H9 (cell line): ENCODE measurements at regions not wholly inside any gene's neighbourhood (a gene's known extent, or its start where the extent isn't known, plus 50 kb on each side); places are given as distances from the start of the nearest gene placed in this dataset.

Source experiments
- DNase-seq: peaks from one replicate; pipeline ENCODE4 v3.0.0-alpha.2; 2017
- H2AFZ ChIP-seq: one replicate; pipeline ENCODE4 v1.6.1; 2013; ENCODE audit warnings: mild to moderate bottlenecking, low read length, control low read depth, moderate library complexity
- H2AK5ac ChIP-seq: 2 replicates; pipeline ENCODE4 v1.6.1; 2013; ENCODE audit warnings: low read length, control low read depth, mixed read lengths; ENCODE audit not compliant: insufficient read length
- H2BK120ac ChIP-seq: one replicate; pipeline ENCODE4 v1.6.1; 2013; ENCODE audit warnings: low read depth, mild to moderate bottlenecking, low read length, control low read depth, inconsistent platforms; ENCODE audit not compliant: poor library complexity, severe bottlenecking
- H2BK12ac ChIP-seq: 2 replicates; pipeline ENCODE4 v1.6.1; 2013; ENCODE audit warnings: low read length, control low read depth, mixed read lengths, low read depth; ENCODE audit not compliant: insufficient read length
- H2BK15ac ChIP-seq: 2 replicates; pipeline ENCODE4 v1.6.1; 2013; ENCODE audit warnings: low read depth, low read length, control low read depth
- H2BK20ac ChIP-seq: one replicate; pipeline ENCODE4 v1.6.1; 2013; ENCODE audit warnings: low read depth, mild to moderate bottlenecking, low read length, control low read depth, inconsistent platforms; ENCODE audit not compliant: poor library complexity, severe bottlenecking
- H2BK5ac ChIP-seq: 2 replicates; pipeline ENCODE4 v1.6.1; 2013; ENCODE audit warnings: low read length, control low read depth, mixed read lengths; ENCODE audit not compliant: insufficient read length
- H3K14ac ChIP-seq: 2 replicates; pipeline ENCODE4 v1.6.1; 2013; ENCODE audit warnings: low read length, control low read depth; ENCODE audit not compliant: insufficient read depth
- H3K18ac ChIP-seq: 2 replicates; pipeline ENCODE4 v1.6.1; 2013; ENCODE audit warnings: low read depth, mild to moderate bottlenecking, mixed read lengths, low read length, control low read depth; ENCODE audit not compliant: insufficient read length
- H3K23ac ChIP-seq: 2 replicates; pipeline ENCODE4 v1.6.1; 2013; ENCODE audit warnings: low read length, control low read depth, mixed read lengths, low read depth; ENCODE audit not compliant: insufficient read length
- H3K23me2 ChIP-seq: 2 replicates; pipeline ENCODE4 v1.6.1; 2013; ENCODE audit warnings: low read depth, mild to moderate bottlenecking, mixed read lengths, low read length, control low read depth; ENCODE audit not compliant: insufficient read length, poor library complexity, severe bottlenecking
- H3K27ac ChIP-seq: 2 replicates; pipeline ENCODE4 v1.5.1; 2013; ENCODE audit warnings: low read length, control low read depth, mixed read lengths, low read depth; ENCODE audit not compliant: insufficient read length
- H3K27me3 ChIP-seq: 2 replicates; pipeline ENCODE4 v1.6.1; 2013; ENCODE audit warnings: low read length, control low read depth, inconsistent platforms; ENCODE audit not compliant: insufficient read depth
- H3K4ac ChIP-seq: 2 replicates; pipeline ENCODE4 v1.6.1; 2013; ENCODE audit warnings: low read depth, mild to moderate bottlenecking, control low read depth, inconsistent platforms, low read length, moderate library complexity
- H3K4me1 ChIP-seq: 2 replicates; pipeline ENCODE4 v1.6.1; 2013; ENCODE audit warnings: low read length, control low read depth, inconsistent platforms; ENCODE audit not compliant: insufficient read depth
- H3K4me2 ChIP-seq: 2 replicates; pipeline ENCODE4 v1.6.1; 2013; ENCODE audit warnings: low read length, control low read depth, mixed read lengths; ENCODE audit not compliant: insufficient read length, insufficient read depth
- H3K56ac ChIP-seq: 2 replicates; pipeline ENCODE4 v1.6.1; 2013; ENCODE audit warnings: low read depth, mild to moderate bottlenecking, mixed read lengths, low read length, control low read depth; ENCODE audit not compliant: insufficient read length
- H3K79me1 ChIP-seq: 2 replicates; pipeline ENCODE4 v1.6.1; 2013; ENCODE audit warnings: low read depth, mild to moderate bottlenecking, moderate library complexity, low read length, control low read depth, inconsistent platforms; ENCODE audit not compliant: insufficient read depth, poor library complexity, severe bottlenecking
- H3K79me2 ChIP-seq: 2 replicates; pipeline ENCODE4 v1.6.1; 2013; ENCODE audit warnings: low read length, control low read depth, inconsistent platforms; ENCODE audit not compliant: insufficient read depth
- H3K9ac ChIP-seq: 2 replicates; pipeline ENCODE4 v1.6.1; 2013; ENCODE audit warnings: low read length, control low read depth, mixed read lengths; ENCODE audit not compliant: insufficient read length; ENCODE audit errors: extremely low read depth
- H3K9me3 ChIP-seq: one replicate; pipeline ENCODE4 v1.6.1; 2013; ENCODE audit warnings: low read depth, low read length, inconsistent platforms; ENCODE audit not compliant: control insufficient read depth
- H3T11ph ChIP-seq: one replicate; pipeline ENCODE4 v1.6.1; 2013; ENCODE audit warnings: mild to moderate bottlenecking, low read length, control low read depth, inconsistent platforms
- H4K20me1 ChIP-seq: one replicate; pipeline ENCODE4 v1.6.1; 2013; ENCODE audit not compliant: control insufficient read depth, insufficient read length, insufficient read depth
- H4K5ac ChIP-seq: 2 replicates; pipeline ENCODE4 v1.6.1; 2013; ENCODE audit warnings: low read depth, mild to moderate bottlenecking, mixed read lengths, low read length, control low read depth; ENCODE audit not compliant: insufficient read length
- H4K8ac ChIP-seq: replicated peaks from 2 replicates; pipeline ENCODE4 v1.6.1; 2013; ENCODE audit warnings: low read length, control low read depth, mixed read lengths, low read depth; ENCODE audit not compliant: insufficient read length
- H4K91ac ChIP-seq: 2 replicates; pipeline ENCODE4 v1.6.1; 2013; ENCODE audit warnings: low read depth, mild to moderate bottlenecking, moderate library complexity, mixed read lengths, low read length, control low read depth; ENCODE audit not compliant: insufficient read length
- H3K27ac Mint-ChIP-seq, 3 experiments: 2 replicates in 2 of 3; 3 replicates in 1 of 3; pipeline ENCODE4 v1.8.0; 2020 to 2021; ENCODE audit warnings: mixed read lengths in 3 of 3, mild to moderate bottlenecking in 1 of 3, moderate library complexity in 1 of 3
- H3K27me3 Mint-ChIP-seq: 2 replicates; pipeline ENCODE4 v1.8.0; 2021; ENCODE audit warnings: low read depth, mild to moderate bottlenecking, moderate library complexity, mixed read lengths
- H3K36me3 Mint-ChIP-seq, 3 experiments: 2 replicates in 2 of 3; 3 replicates in 1 of 3; pipeline ENCODE4 v1.8.0; 2020 to 2021; ENCODE audit warnings: low read depth in 3 of 3, mixed read lengths in 3 of 3; ENCODE audit not compliant: insufficient read depth in 1 of 3
- H3K4me1 Mint-ChIP-seq, 2 experiments: 2 replicates each; pipeline ENCODE4 v1.8.0; 2020; ENCODE audit warnings: mixed read lengths in 2 of 2
- H3K4me3 Mint-ChIP-seq, 2 experiments: 2 replicates in 1 of 2; 3 replicates in 1 of 2; pipeline ENCODE4 v1.8.0; 2020 to 2021; ENCODE audit warnings: mild to moderate bottlenecking in 2 of 2, mixed read lengths in 2 of 2, moderate library complexity in 1 of 2
- H3K9me3 Mint-ChIP-seq, 2 experiments: 2 replicates in 1 of 2; 3 replicates in 1 of 2; pipeline ENCODE4 v1.8.0; 2020; ENCODE audit warnings: mild to moderate bottlenecking in 2 of 2, mixed read lengths in 2 of 2, moderate library complexity in 1 of 2
- WGBS: extraction: QIAGEN DNeasy Blood & Tissue Kit; methylation state at CpG from one replicate; pipeline ENCODE4 v1.1.7; 2013; ENCODE audit warnings: missing lambda C conversion rate, low lambda C conversion rate, mixed read lengths; ENCODE audit not compliant: insufficient read length; ENCODE audit errors: extremely low coverage; 5-methylcytosine and 5-hydroxymethylcytosine counted together
- TF ChIP-seq, protein P1 (sequence below): fragments of 200-600 bp; sonication (generic); conservative IDR thresholded peaks from 3 replicates; pipeline ENCODE4 v1.8.0; 2021; ENCODE audit warnings: antibody characterized with exemption, mild to moderate bottlenecking

- Histone ChIP-seq H3K14ac (no peak overlapping the region), H2BK20ac (no peak overlapping the region), H3K9ac (no peak overlapping the region), H4K20me1 (no peaks in the 10 kb centered on the region), H3K23ac (no peak overlapping the region), H2BK15ac (no peak overlapping the region), H3K4me2 (no peak overlapping the region), H3K79me2 (no peaks in the 10 kb centered on the region), H2BK120ac (no peak overlapping the region), H3T11ph (no peak overlapping the region), H3K4me1 (no peaks in the 10 kb centered on the region), H3K18ac (no peak overlapping the region), H4K8ac (no peak overlapping the region), H3K27me3 (no peaks in the 10 kb centered on the region), H3K9me3 (no peaks in the 10 kb centered on the region), H3K4ac (no peak overlapping the region), H2AK5ac (no peak overlapping the region), H2BK5ac (no peak overlapping the region), H4K5ac (no peak overlapping the region), H2BK12ac (no peak overlapping the region), H3K27ac (no peak overlapping the region), H3K56ac (no peak overlapping the region), H2AFZ (no peak overlapping the region), H4K91ac (no peak overlapping the region), H3K79me1 (no peaks in the 10 kb centered on the region), H3K23me2 (no peaks in the 10 kb centered on the region)
- TF ChIP-seq, protein P1, sequence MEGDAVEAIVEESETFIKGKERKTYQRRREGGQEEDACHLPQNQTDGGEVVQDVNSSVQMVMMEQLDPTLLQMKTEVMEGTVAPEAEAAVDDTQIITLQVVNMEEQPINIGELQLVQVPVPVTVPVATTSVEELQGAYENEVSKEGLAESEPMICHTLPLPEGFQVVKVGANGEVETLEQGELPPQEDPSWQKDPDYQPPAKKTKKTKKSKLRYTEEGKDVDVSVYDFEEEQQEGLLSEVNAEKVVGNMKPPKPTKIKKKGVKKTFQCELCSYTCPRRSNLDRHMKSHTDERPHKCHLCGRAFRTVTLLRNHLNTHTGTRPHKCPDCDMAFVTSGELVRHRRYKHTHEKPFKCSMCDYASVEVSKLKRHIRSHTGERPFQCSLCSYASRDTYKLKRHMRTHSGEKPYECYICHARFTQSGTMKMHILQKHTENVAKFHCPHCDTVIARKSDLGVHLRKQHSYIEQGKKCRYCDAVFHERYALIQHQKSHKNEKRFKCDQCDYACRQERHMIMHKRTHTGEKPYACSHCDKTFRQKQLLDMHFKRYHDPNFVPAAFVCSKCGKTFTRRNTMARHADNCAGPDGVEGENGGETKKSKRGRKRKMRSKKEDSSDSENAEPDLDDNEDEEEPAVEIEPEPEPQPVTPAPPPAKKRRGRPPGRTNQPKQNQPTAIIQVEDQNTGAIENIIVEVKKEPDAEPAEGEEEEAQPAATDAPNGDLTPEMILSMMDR = no peak
- Mint-ChIP-seq H3K36me3 (no peaks in the 10 kb centered on the region), H3K9me3 (no peaks in the 10 kb centered on the region), H3K27me3 (no peaks in the 10 kb centered on the region; the same call in 1 of the 2 replicates), H3K4me1 (peaks cover 10 to 15% of the 10 kb centered on the region in 2 experiments), H3K4me3 (no peak overlapping the region), H3K27ac (no peak overlapping the region)
- DNase-seq = no peak
- no CpG with 5 or more reads among the region's 4 CpGs for WGBS
Observed at GRCh38 chr1:214844319-214844718, 238.2 kb upstream of the KCNK2 start.
